ENCODE measurements at regions not wholly inside any gene's neighbourhood (a gene's known extent, or its start where the extent isn't known, plus 50 kb on each side); places are given as distances from the start of the nearest gene placed in this dataset.

- in situ Hi-C loops (cut with MboI; ENCODE audit: low sequenced_read_pairs), result no loop called here
Measured at GRCh38 chrX:38886112-38886511, 84.9 kb downstream of the MID1IP1 start.

- in situ Hi-C loops (cut with MboI; ENCODE audit: low sequenced_read_pairs), result no loop called here
Measured at GRCh38 chrX:38887222-38887621, 86.0 kb downstream of the MID1IP1 start.

DNA sequence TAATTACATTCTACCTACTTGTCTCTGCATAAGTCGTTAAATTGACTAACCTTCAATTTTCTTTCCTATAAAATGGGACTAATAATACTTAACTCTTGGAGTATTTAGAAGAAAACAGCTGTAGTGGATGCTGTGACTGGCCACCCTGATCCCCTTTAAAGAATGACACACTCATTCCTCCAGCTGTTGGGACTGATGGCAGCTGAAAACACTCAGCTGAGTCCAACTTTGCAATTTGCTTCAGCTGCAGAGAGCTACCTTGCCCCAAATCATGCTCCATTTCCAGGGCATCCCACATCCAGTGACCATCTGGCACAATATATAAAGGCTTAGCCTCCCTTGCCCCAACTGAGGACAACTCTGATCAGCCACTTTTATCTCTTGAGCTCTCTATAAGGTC is 89.1 kb downstream of the MID1IP1 start:
- in situ Hi-C loops (cut with MboI; ENCODE audit: low sequenced_read_pairs), result no loop called here

DNA sequence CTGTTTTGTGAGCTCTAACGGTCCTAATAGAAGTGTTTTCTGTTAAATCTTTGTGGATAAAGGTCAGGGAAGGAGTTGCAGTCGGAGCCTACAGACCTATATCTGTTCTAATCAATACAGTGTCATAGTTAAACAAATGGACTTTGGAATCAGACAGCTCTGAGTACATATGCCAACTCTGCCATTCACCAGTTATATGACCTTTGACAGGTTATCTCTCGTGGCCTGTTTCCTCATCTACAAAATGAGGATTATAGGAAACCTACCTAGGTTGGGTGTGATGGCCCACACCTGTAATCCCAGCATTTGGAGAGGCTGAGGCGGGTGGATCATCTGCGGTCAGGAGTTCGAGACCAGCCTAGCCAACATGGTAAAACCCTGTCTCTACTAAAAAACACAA is 89.7 kb downstream of the MID1IP1 start:
- in situ Hi-C loops (cut with MboI; ENCODE audit: low sequenced_read_pairs), result no loop called here

DNA sequence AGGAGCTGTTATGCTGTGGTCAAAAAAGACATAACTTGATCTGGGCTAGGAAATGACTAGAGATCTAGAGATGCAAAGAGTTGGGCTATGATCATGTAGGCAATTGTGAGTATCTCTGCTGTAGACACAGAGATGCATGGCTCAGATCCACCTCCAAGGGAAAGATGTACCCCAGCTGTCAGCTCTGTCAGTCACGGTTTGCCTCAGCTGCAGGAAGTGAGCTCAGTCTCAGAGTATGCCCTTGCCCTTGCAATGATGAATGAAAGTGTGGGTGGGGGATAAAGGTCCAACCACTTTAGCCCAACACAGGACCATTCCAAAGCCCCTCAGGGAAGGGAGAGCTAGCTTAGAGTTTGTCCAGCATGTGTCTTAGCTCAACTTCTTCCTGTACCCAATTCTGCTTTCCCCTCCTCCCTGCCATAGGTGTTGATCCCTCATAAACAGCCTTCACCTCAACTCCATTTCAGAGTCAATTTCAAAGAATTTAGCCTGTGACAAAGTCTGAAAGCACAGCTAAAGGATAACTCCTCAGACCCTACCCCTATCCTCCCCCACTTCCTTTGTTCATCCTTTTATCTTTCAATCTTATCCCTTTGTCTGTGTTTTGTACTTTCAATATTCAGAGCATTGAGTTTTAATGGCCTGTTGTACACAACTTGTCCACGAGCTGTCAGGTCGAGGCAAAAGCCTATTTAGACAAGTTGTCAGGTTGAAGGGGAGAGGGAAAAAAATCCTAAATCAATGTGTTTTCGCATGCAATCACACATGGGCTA is 90.6 kb downstream of the MID1IP1 start:
- in situ Hi-C loops (cut with MboI; ENCODE audit: low sequenced_read_pairs), result no loop called here

GRCh38 chrX:38893441-38893840 is 92.2 kb downstream of the MID1IP1 start:
- in situ Hi-C loops (cut with MboI; ENCODE audit: low sequenced_read_pairs), result no loop called here

DNA sequence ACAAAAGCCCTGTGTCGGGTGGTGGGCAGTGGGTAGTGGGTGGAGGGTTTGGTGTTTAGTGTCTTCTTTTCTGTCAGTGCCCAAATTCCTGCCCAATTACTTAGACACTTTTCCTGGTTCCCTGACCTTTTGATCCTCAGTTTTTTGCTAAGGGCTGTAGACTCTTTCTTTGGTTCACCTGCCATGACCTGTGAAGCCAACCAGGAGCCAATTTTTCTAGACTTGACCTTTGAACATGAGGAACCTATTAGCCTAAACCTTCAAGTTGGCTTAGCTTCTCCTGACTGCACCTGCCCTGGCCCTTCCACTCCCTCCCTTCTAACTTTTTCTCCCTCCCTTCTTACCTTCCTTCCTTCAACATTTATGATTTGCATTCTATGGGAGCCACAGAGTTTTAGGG is 94.5 kb downstream of the MID1IP1 start:
- in situ Hi-C loops (cut with MboI; ENCODE audit: low sequenced_read_pairs), result no loop called here

DNA sequence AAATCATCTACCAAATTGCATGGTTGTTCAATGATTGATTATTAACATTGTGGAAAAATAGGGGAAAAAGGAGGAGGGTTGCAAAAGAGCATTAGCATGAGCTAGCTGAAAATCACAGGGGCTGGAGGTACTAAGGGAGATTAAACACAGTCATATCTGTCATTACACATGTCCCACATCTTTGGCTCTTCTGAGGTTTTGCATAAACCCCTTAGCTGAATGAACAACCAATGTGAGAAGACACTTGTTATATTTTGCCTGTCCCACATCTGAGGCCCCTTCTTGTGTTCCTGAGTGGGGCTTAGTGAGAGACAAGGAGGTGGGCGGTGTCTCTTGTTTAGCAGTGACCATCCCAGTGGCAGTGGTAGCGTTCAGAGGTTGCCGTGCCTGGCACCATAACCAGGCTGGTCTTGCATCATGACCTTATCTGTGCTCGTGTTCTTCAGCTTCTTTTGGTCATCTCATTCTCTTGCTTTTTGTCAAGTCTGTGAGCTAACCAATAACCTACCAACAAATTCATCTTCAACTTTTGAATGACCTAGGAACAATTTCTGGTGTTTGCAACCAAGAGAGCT is 95.6 kb downstream of the MID1IP1 start:
- in situ Hi-C loops (cut with MboI; ENCODE audit: low sequenced_read_pairs), result no loop called here

DNA sequence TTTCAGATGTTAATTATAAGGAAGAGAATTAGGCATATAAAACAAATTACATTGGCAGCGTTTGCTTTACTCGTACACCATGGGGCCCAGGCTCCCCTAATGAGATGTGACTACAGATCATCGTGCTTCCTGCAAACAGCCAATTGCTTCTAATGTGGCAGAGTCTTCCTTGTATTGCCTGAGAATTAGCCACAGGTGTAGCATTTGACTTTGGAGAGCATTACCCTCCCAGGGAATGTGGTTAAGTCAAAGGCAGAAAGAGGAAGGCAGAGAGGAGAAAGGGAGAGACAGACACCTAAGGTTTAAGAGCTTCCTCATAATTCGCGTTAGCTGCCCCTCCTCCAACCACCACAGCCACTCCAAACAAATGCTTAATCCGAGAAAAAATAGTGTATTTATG is 97.0 kb downstream of the MID1IP1 start:
- in situ Hi-C loops (cut with MboI; ENCODE audit: low sequenced_read_pairs), result no loop called here

DNA sequence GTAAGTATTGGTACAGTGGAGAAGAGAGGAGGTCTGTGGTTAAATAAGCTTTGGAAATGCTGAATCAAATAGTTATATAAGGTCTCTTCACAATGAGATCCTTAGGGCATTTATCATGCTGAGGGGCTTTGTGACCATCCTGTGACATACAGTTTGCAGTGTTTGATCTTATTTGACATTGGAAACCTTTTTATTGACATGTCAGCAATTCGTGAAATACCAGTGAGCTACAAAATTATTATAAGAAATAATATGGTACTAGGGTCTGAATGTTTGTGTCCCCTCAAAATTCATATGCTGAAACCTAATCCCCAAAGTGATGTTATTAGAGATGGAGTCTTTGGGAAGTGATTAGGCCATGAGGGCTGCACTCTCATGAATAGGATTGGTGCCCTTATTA is 98.4 kb downstream of the MID1IP1 start:
- in situ Hi-C loops (cut with MboI; ENCODE audit: low sequenced_read_pairs), result no loop called here

GRCh38 chrX:38900719-38901118 is 99.5 kb downstream of the MID1IP1 start:
- in situ Hi-C loops (cut with MboI; ENCODE audit: low sequenced_read_pairs), result no loop called here

- in situ Hi-C loops (cut with MboI; ENCODE audit: low sequenced_read_pairs), result no loop called here
Measured at GRCh38 chrX:38902972-38903492, 101.8 kb downstream of the MID1IP1 start.

- in situ Hi-C loops (cut with MboI; ENCODE audit: low sequenced_read_pairs), result no loop called here
Measured at GRCh38 chrX:38916801-38917200, 115.5 kb downstream of the MID1IP1 start.

GRCh38 chrX:38917954-38918353 is 116.7 kb downstream of the MID1IP1 start:
- in situ Hi-C loops (cut with MboI; ENCODE audit: low sequenced_read_pairs), result no loop called here

GRCh38 chrX:38919202-38919601 is 117.9 kb downstream of the MID1IP1 start:
- in situ Hi-C loops (cut with MboI; ENCODE audit: low sequenced_read_pairs), result no loop called here

GRCh38 chrX:38919853-38920528 is 118.7 kb downstream of the MID1IP1 start:
- in situ Hi-C loops (cut with MboI; ENCODE audit: low sequenced_read_pairs), result no loop called here

- in situ Hi-C loops (cut with MboI; ENCODE audit: low sequenced_read_pairs), result no loop called here
Measured at GRCh38 chrX:38923451-38923969, 122.3 kb downstream of the MID1IP1 start.

GRCh38 chrX:38927592-38927991 is 126.3 kb downstream of the MID1IP1 start:
- in situ Hi-C loops (cut with MboI; ENCODE audit: low sequenced_read_pairs), result no loop called here

DNA sequence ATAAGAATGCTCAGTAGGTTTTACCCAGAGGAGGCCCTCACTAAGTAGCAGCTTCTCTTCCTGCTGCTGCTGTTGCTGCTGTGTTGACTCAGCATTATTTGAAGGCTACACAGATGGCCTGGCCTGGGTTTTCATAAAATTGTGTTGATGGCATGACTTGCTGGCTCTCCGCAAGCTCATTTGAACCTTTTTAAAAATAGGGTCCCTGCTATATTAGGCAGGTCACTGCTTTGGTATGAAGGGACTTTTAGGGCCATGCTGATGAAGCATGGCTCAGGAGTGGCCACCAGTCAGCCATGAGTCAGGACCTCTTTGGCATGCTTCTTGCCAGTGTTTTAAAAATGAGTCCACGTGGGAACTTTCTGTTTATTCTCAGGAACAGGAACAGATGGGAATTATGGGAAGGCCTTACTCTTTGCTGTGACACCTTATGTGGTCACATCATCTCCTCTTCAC is 128.7 kb downstream of the MID1IP1 start:
- in situ Hi-C loops (cut with MboI; ENCODE audit: low sequenced_read_pairs), result no loop called here

DNA sequence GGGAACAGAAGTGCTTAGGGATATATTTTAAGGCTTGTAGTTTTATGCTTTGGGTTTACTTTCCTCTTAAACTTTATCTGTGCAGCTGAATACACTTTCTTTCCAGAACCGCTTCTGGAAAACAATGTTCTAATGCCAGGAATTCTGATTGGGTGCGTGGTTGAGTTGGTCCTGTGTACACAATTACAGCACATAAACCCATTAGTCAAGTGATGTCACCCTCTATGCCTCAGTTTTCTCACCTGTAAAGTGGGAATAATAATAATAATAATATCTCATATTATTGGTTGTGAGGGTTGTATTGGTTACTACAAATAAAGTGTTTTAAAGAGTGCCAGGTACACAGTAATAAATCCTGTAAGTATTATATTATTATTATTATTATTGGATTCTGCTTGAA is 129.2 kb downstream of the MID1IP1 start:
- in situ Hi-C loops (cut with MboI; ENCODE audit: low sequenced_read_pairs), result no loop called here

- in situ Hi-C loops (cut with MboI; ENCODE audit: low sequenced_read_pairs), result no loop called here
Measured at GRCh38 chrX:38935561-38935960, 134.3 kb downstream of the MID1IP1 start.

- in situ Hi-C loops (cut with MboI; ENCODE audit: low sequenced_read_pairs), result no loop called here
Measured at GRCh38 chrX:38937400-38937799, 136.1 kb downstream of the MID1IP1 start.
